ENCODE measurements at regions not wholly inside any gene's neighbourhood (a gene's known extent, or its start where the extent isn't known, plus 50 kb on each side); places are given as distances from the start of the nearest gene placed in this dataset.

DNA sequence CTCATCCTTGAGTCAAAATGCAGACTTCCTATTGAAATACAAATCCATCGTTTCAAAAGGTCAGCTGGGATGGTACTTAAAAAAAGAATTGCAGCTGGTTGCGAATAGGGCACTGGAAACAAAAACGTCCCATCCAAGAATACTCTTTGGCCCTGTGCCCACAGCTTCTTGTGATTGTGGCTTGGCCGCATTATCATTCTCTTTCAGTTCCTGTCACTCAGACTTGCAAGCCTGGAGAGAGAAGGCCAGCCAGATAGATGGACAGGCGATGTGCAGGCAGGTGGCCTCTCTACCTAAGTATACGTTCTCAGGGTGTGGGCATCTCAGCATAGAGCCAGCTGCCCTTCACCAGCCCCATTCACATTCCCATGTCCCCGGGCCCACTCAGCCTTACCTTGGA is 208.5 kb upstream of the ZNF536 start (continued):
- TF ChIP-seq, protein P1, sequence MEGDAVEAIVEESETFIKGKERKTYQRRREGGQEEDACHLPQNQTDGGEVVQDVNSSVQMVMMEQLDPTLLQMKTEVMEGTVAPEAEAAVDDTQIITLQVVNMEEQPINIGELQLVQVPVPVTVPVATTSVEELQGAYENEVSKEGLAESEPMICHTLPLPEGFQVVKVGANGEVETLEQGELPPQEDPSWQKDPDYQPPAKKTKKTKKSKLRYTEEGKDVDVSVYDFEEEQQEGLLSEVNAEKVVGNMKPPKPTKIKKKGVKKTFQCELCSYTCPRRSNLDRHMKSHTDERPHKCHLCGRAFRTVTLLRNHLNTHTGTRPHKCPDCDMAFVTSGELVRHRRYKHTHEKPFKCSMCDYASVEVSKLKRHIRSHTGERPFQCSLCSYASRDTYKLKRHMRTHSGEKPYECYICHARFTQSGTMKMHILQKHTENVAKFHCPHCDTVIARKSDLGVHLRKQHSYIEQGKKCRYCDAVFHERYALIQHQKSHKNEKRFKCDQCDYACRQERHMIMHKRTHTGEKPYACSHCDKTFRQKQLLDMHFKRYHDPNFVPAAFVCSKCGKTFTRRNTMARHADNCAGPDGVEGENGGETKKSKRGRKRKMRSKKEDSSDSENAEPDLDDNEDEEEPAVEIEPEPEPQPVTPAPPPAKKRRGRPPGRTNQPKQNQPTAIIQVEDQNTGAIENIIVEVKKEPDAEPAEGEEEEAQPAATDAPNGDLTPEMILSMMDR (IDR thresholded peaks at IDR 0.05 in 2 of 3, conservative IDR thresholded peaks at IDR 0.05 in 1 of 3; ENCODE audit: control insufficient read depth in 2 of 3, extremely low read depth in 1 of 3, insufficient read depth in 1 of 3, low read depth in 3 of 3, low read length in 3 of 3) = no peak
- TF ChIP-seq FOXK2 (IDR thresholded peaks at IDR 0.05) (no peak), ZZZ3 (IDR thresholded peaks at IDR 0.05; ENCODE audit: control insufficient read depth, insufficient read length, low read depth) (no peak)
- TF ChIP-seq, protein P2, sequence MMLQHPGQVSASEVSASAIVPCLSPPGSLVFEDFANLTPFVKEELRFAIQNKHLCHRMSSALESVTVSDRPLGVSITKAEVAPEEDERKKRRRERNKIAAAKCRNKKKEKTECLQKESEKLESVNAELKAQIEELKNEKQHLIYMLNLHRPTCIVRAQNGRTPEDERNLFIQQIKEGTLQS (IDR thresholded peaks at IDR 0.05; ENCODE audit: borderline replicate concordance, extremely low read depth, low read depth, low read length) = no peak

DNA sequence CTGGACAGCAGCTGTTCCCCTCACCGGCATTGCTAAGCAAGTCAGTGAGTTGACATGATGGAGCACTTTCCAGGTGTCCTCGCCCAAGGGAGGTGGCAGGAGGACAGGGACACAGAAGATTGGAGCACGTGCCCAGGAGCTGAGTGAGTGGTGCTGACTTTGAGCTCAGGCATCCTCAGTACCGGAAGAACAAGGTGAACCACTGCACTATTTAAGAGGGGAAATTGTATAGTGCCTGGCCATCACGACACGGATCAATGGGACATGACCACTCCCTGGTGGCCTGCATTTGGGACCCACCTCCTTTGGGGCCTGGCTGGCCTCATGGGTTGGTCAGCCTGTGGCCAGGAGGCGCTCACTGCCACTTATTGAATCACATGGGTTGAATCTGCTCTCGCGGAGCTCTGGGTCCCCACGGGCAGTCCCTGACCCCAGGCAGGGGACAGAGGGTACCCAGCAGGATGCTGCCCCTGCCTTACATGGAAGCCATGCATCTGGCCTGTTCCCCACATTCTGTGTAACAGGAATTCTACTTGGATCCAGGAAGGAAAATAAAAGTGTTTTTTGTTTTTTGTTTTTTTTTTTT is 206.9 kb upstream of the ZNF536 start:
- H3K27ac ChIP-seq (ENCODE audit: control insufficient read depth, insufficient read depth) = no peak overlapping the region
- FAIRE-seq (no peak), DNase-seq (ENCODE audit: low read depth, low spot score) (no peak), ATAC-seq (no peak)
- TF ChIP-seq KLF5 (IDR thresholded peaks at IDR 0.05; ENCODE audit: partially characterized antibody) (no peak), EZH2 (IDR thresholded peaks at IDR 0.05; ENCODE audit: borderline replicate concordance, control insufficient read depth, low read depth, low read length) (no peak), TAF1 (IDR thresholded peaks at IDR 0.05; ENCODE audit: borderline replicate concordance, low read depth, low read length) (no peak), TCF3 (IDR thresholded peaks at IDR 0.05; ENCODE audit: borderline replicate concordance, insufficient read depth, low read depth, low read length) (no peak), EED (IDR thresholded peaks at IDR 0.05; ENCODE audit: low read depth) (no peak), SPI1 (IDR thresholded peaks at IDR 0.05; ENCODE audit: borderline replicate concordance, insufficient read depth, low read depth, low read length) (no peak), YY1 (IDR thresholded peaks at IDR 0.05; ENCODE audit: low read depth, low read length) (no peak), CHD1 (IDR thresholded peaks at IDR 0.05; ENCODE audit: low read depth, low read length) (no peak), FOXK2 (IDR thresholded peaks at IDR 0.05) (no peak), ZSCAN29 (IDR thresholded peaks at IDR 0.05) (no peak), YBX1 (IDR thresholded peaks at IDR 0.05) (no peak), SMAD1 (IDR thresholded peaks at IDR 0.05; ENCODE audit: low read depth, partially characterized antibody) (no peak)
- TF ChIP-seq, protein P3, sequence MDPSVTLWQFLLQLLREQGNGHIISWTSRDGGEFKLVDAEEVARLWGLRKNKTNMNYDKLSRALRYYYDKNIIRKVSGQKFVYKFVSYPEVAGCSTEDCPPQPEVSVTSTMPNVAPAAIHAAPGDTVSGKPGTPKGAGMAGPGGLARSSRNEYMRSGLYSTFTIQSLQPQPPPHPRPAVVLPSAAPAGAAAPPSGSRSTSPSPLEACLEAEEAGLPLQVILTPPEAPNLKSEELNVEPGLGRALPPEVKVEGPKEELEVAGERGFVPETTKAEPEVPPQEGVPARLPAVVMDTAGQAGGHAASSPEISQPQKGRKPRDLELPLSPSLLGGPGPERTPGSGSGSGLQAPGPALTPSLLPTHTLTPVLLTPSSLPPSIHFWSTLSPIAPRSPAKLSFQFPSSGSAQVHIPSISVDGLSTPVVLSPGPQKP (IDR thresholded peaks at IDR 0.05; ENCODE audit: low read depth, low read length) = no peak
- TF ChIP-seq, protein P4, sequence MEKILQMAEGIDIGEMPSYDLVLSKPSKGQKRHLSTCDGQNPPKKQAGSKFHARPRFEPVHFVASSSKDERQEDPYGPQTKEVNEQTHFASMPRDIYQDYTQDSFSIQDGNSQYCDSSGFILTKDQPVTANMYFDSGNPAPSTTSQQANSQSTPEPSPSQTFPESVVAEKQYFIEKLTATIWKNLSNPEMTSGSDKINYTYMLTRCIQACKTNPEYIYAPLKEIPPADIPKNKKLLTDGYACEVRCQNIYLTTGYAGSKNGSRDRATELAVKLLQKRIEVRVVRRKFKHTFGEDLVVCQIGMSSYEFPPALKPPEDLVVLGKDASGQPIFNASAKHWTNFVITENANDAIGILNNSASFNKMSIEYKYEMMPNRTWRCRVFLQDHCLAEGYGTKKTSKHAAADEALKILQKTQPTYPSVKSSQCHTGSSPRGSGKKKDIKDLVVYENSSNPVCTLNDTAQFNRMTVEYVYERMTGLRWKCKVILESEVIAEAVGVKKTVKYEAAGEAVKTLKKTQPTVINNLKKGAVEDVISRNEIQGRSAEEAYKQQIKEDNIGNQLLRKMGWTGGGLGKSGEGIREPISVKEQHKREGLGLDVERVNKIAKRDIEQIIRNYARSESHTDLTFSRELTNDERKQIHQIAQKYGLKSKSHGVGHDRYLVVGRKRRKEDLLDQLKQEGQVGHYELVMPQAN (conservative IDR thresholded peaks at IDR 0.05) = no peak
- intact Hi-C loops (cut with micrococcal nuclease; ENCODE audit: unreplicated experiment) (no loop called here), in situ Hi-C loops (cut with MboI) (no loop called here)
- WGBS (ENCODE audit: insufficient coverage, insufficient replicate concordance, low lambda C conversion rate, missing lambda C conversion rate) = 13% methylated on average over 10 of the region's 10 CpGs
- no peaks in the 10 kb centered on the region for H3K4me1 ChIP-seq (ENCODE audit: control insufficient read depth, insufficient read depth, low read length)
- ChIA-PET CTCF (no interaction called here), RAD21 (ENCODE audit: unreplicated experiment) (no interaction called here), POLR2A (no interaction called here), SMC1A (ENCODE audit: uncharacterized antibody, unreplicated experiment) (no interaction called here)
- H3K9me3 ChIP-seq (replicated peaks; ENCODE audit: control insufficient read depth, insufficient read depth, low read length) = no peaks in the 10 kb centered on the region
- H4K20me1 ChIP-seq (ENCODE audit: control insufficient read depth, insufficient read depth) = no peaks in the 10 kb centered on the region
- no peak overlapping the region for H3K4me2 ChIP-seq (ENCODE audit: control insufficient read depth, insufficient read depth)
- no peak overlapping the region for H3K9ac ChIP-seq (ENCODE audit: control insufficient read depth, insufficient read depth, low read length)
- H3K36me3 ChIP-seq (ENCODE audit: control insufficient read depth in 2 of 2, insufficient read depth in 2 of 2, low read length in 1 of 2) = no peaks in the 10 kb centered on the region
- no peak overlapping the region for H3K4me3 ChIP-seq
- H2AFZ ChIP-seq (ENCODE audit: control insufficient read depth, low read depth, low read length) = no peak overlapping the region
- BruUV-seq (replicated peaks) = no TSS peak
- no peaks in the 10 kb centered on the region; a peak in 1 of 4 replicates for H3K27me3 ChIP-seq (replicated peaks in 1 of 2; ENCODE audit: control insufficient read depth in 2 of 2, insufficient read depth in 2 of 2, low read length in 1 of 2)
- H3K79me2 ChIP-seq (ENCODE audit: control insufficient read depth, insufficient read depth, low read length) = no peaks in the 10 kb centered on the region
